ENCODE measurements at regions not wholly inside any gene's neighbourhood (a gene's known extent, or its start where the extent isn't known, plus 50 kb on each side); places are given as distances from the start of the nearest gene placed in this dataset.

DNA sequence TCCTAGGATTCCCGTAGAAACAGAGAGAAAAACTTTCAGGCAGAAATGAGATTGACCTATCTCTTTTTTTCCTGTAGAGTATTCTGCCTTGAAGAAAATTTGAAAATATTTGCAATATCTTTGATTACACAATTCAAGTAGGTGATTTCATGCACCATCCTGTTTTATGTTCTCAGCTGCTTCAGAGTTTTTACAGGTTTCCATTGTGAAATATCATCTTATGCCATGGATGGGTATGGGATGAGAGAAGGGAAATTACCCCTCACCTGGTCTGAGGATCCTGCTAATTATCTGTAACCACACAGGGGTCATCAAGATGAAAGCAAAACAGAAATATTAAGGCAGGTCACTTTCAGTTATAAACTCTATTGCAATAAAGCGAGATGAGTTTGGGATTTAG lies 264.8 kb downstream of the TXNL1 start:
- ChIA-PET POLR2A (ENCODE audit: partially characterized antibody) (no interaction called here), CTCF (ENCODE audit: partially characterized antibody) (interaction anchor here (0.6 kb wide), 1 partner anchor 19 kb away, joined by 3 read pairs; no protein-coding TSS in a partner anchor)
- Histone ChIP-seq H2AFZ (ENCODE audit: low read length) (no peak overlapping the region), H4K91ac (replicated peaks; ENCODE audit: insufficient read length, low read length) (no peak overlapping the region), H4K8ac (ENCODE audit: extremely low read depth, insufficient read depth, low read length) (no peak overlapping the region), H3K14ac (ENCODE audit: insufficient read length) (no peak overlapping the region), H3K9ac (replicated peaks in 1 of 4; ENCODE audit: extremely low read depth in 1 of 4, low read depth in 3 of 4, low read length in 3 of 4) (no peak overlapping the region), H3K23me2 (ENCODE audit: low read depth, low read length) (no peaks in the 10 kb centered on the region; the same call in 1 of the 2 replicates), H3K4me3 (ENCODE audit: extremely low read depth in 1 of 4, insufficient read depth in 2 of 4, low read depth in 3 of 4, low read length in 4 of 4) (no peak overlapping the region), H4K20me1 (replicated peaks in 1 of 2; ENCODE audit: control insufficient read depth in 1 of 2, insufficient read depth in 2 of 2, low read length in 2 of 2) (no peaks in the 10 kb centered on the region), H3K79me1 (ENCODE audit: low read depth, low read length) (no peaks in the 10 kb centered on the region), H2BK15ac (ENCODE audit: low read length) (no peak overlapping the region), H3K18ac (ENCODE audit: extremely low read depth, low read length) (no peak overlapping the region), H3K27ac (ENCODE audit: low read depth, low read length) (no peak overlapping the region), H3K23ac (ENCODE audit: insufficient read length) (no peak overlapping the region), H3K4me1 (replicated peaks in 1 of 4; ENCODE audit: control insufficient read depth in 3 of 4, insufficient read depth in 4 of 4, low read length in 3 of 4) (no peaks in the 10 kb centered on the region), H3K9me3 (ENCODE audit: insufficient read depth in 2 of 2, low read depth in 1 of 2, low read length in 1 of 2) (no peaks in the 10 kb centered on the region), H3K36me3 (ENCODE audit: control insufficient read depth in 2 of 4, insufficient read depth in 4 of 4, low read length in 3 of 4) (no peaks in the 10 kb centered on the region), H3K79me2 (ENCODE audit: control insufficient read depth in 1 of 2, insufficient read depth in 2 of 2, low read length in 2 of 2) (no peaks in the 10 kb centered on the region), H3K27me3 (replicated peaks in 1 of 4; ENCODE audit: control insufficient read depth in 3 of 4, extremely low read depth in 1 of 4, insufficient read depth in 3 of 4, low read length in 3 of 4) (no peaks in the 10 kb centered on the region), H2BK5ac (ENCODE audit: low read depth, low read length) (no peak overlapping the region), H2BK20ac (ENCODE audit: low read length) (no peak overlapping the region), H2AK5ac (ENCODE audit: low read depth, low read length) (no peak overlapping the region), H2BK12ac (ENCODE audit: low read depth, low read length) (no peak overlapping the region), H3K4me2 (ENCODE audit: insufficient read depth in 1 of 2, low read depth in 2 of 2, low read length in 2 of 2) (no peak overlapping the region), H3K4ac (replicated peaks; ENCODE audit: insufficient read length, low read depth, low read length) (no peak overlapping the region), H2BK120ac (replicated peaks; ENCODE audit: low read depth, low read length) (no peak overlapping the region), H3K56ac (replicated peaks; ENCODE audit: insufficient read length, low read depth, low read length) (no peak overlapping the region), H4K5ac (ENCODE audit: insufficient read length, low read depth, low read length) (no peak overlapping the region)
- FAIRE-seq (no peak), DNase-seq (ENCODE audit: low read depth in 1 of 2, low spot score in 2 of 2) (no peak)
- TF ChIP-seq FOSL1 (IDR thresholded peaks at IDR 0.05; ENCODE audit: insufficient read depth, low read depth, low read length): no peak
- WGBS, 2 experiments (ENCODE audit: extremely low coverage in 1 of 2, insufficient coverage in 1 of 2, insufficient read length in 1 of 2, insufficient replicate concordance in 2 of 2, low coverage in 1 of 2, low lambda C conversion rate in 2 of 2, missing lambda C conversion rate in 1 of 2): 87% methylated on average over 2 of the region's 2 CpGs; no CpG with 5 or more reads in 1 of the 2 experiments

All from H1 (cell line).